ENCODE measurements at regions not wholly inside any gene's neighbourhood (a gene's known extent, or its start where the extent isn't known, plus 50 kb on each side); places are given as distances from the start of the nearest gene placed in this dataset.
A peak's percentile ranks its signal among the peaks of the same experiment; 100 is the strongest.

DNA sequence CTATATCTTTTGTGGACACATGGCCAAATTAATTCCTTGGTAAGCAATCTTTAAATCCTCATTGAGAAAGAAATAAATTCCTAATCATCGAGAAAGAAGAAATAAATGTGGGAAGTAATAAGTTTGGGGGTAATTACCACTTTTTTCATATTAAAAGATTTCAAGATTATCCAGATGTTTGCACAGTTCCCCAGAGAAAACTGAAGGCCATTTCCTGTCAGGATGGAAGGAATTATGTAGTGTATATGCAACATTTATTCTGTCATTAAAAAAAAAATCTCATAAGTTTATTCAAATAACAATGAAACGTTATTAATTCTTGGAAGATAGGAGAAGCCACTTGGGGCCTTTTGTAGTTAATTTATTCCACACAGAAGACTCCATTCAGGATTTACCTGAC is 385.6 kb upstream of the NR3C2 start:
- Mint-ChIP-seq H3K4me3 (no peak overlapping the region), H3K4me1 (peaks cover 7% of the 10 kb centered on the region), H3K9me3 (peaks cover 23% of the 10 kb centered on the region), H3K27me3 (ENCODE audit: low read depth, poor library complexity) (no peaks in the 10 kb centered on the region), H3K36me3 (ENCODE audit: low read depth) (peaks cover 17% of the 10 kb centered on the region), H3K27ac (no peak overlapping the region)
- DNase-seq = no peak
- TF ChIP-seq, protein P1, sequence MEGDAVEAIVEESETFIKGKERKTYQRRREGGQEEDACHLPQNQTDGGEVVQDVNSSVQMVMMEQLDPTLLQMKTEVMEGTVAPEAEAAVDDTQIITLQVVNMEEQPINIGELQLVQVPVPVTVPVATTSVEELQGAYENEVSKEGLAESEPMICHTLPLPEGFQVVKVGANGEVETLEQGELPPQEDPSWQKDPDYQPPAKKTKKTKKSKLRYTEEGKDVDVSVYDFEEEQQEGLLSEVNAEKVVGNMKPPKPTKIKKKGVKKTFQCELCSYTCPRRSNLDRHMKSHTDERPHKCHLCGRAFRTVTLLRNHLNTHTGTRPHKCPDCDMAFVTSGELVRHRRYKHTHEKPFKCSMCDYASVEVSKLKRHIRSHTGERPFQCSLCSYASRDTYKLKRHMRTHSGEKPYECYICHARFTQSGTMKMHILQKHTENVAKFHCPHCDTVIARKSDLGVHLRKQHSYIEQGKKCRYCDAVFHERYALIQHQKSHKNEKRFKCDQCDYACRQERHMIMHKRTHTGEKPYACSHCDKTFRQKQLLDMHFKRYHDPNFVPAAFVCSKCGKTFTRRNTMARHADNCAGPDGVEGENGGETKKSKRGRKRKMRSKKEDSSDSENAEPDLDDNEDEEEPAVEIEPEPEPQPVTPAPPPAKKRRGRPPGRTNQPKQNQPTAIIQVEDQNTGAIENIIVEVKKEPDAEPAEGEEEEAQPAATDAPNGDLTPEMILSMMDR (IDR thresholded peaks at IDR 0.05) = no peak

DNA sequence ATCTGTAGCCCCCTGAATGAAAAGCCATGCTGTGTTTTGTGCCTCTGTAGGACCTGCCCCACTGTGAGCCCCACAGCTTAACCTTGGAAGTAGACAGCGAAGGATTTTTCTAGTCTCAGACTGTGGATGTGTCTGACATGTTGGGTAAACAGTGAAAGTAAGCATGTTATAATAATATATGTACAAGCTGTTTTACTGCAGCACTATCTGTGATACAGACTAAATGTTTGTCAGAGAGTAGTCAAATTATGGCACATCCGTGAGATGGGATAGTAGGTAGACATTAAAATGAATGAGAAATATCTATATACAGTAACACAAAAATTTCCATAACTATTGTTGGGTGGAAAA is 381.2 kb upstream of the NR3C2 start:
- no peaks in the 10 kb centered on the region for H3K36me3 Mint-ChIP-seq (ENCODE audit: low read depth)
- no peaks in the 10 kb centered on the region for H3K27me3 Mint-ChIP-seq (ENCODE audit: low read depth, poor library complexity)
- TF ChIP-seq, protein P1 (IDR thresholded peaks at IDR 0.05) = no peak
- DNase-seq = no peak
- H3K4me1 Mint-ChIP-seq = peaks cover 5% of the 10 kb centered on the region
- peak overlapping the region; percentile 22 for H3K27ac Mint-ChIP-seq
- no peak overlapping the region for H3K4me3 Mint-ChIP-seq
- H3K9me3 Mint-ChIP-seq = peaks cover 7% of the 10 kb centered on the region

DNA sequence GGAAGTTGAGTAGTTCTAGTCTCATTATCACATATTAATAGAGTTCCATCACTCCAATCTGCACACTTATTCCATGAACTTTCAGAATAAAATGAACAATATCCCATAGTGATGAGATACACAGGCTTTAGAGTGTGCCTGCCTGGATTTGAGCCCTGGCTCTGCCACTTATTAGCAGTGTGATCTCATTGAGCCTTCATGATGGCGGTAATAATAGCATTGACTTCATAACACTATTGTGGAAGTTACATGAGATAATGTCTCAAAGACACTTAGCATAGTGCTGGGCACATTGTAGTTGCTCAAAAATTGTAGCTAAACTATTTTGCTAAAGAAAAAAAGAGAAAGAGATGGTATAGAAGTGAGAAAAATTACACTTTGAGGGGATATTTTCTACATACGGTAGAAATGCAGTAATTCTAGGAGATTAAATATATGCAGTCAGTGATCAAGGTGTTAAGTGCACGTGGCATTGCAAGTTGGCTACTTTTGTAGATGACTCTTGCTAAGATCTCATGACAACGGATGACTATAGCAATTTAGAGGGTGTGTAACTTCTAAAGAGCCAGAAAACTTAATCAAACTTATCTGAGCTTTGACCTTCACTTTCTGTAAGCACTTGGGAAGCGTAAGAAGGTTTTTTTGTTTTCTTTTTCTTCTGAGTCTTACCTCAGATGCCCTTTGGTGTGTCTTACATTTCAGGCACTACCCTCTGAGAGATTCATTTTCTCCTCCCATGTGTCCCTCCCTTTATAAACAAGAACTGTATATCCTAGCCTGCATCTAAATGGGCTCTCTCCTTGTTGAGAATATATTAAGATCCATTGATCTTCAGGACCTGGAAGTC is 380.6 kb upstream of the NR3C2 start:
- Mint-ChIP-seq H3K27me3 (ENCODE audit: low read depth, poor library complexity) (no peaks in the 10 kb centered on the region), H3K9me3 (peaks cover 11% of the 10 kb centered on the region), H3K36me3 (ENCODE audit: low read depth) (no peaks in the 10 kb centered on the region), H3K4me3 (no peak overlapping the region), H3K27ac (peak overlapping the region; percentile 22), H3K4me1 (peaks cover 5% of the 10 kb centered on the region)
- TF ChIP-seq, protein P1 (IDR thresholded peaks at IDR 0.05) = no peak
- no peak for DNase-seq

DNA sequence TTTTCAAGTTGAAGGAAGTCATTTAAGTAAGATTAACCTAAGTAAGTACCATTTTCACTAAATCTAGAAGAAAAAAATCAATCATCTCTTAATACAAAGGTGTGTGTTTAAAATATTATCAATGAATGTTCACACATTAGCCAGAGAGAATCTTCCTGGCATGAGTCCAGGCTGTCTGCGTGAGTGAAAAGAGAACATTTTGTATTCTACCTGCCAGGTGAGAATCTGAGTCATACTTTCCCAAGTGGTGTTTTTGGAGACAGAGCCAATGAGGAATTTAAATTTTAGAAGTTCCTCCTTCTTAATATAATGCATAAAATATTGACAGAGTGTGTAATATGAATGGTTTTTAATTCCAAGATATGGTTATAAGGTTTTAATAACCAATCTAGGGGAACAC is 371.8 kb upstream of the NR3C2 start:
- Mint-ChIP-seq H3K4me1 (no peaks in the 10 kb centered on the region), H3K27me3 (ENCODE audit: low read depth, poor library complexity) (no peaks in the 10 kb centered on the region), H3K4me3 (no peak overlapping the region), H3K36me3 (ENCODE audit: low read depth) (peaks cover 6% of the 10 kb centered on the region), H3K27ac (no peak overlapping the region), H3K9me3 (peaks cover 17% of the 10 kb centered on the region)
- DNase-seq = no peak
- TF ChIP-seq, protein P1 (IDR thresholded peaks at IDR 0.05) = no peak

DNA sequence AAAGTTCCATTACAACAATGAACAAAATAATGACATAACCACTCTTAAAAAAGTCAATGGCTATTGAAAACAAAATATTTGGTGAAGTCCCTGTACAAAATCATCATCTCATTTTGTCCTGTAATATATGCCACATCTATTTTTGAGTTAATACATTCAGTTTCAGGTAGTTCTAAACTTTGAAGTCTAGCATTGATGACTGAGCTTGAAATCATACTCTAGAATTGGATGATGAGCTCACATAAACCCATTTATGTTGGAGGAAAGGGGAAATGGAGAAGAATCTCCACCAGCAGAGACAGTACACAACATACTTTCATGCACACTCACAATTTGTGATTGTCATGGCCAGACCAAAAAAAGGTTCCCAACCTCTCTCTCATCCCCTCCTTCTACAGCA is 371.1 kb upstream of the NR3C2 start:
- peaks cover 6% of the 10 kb centered on the region for H3K36me3 Mint-ChIP-seq (ENCODE audit: low read depth)
- no peak overlapping the region for H3K4me3 Mint-ChIP-seq
- no peak overlapping the region for H3K27ac Mint-ChIP-seq
- H3K9me3 Mint-ChIP-seq = peaks cover 17% of the 10 kb centered on the region
- TF ChIP-seq, protein P1 (IDR thresholded peaks at IDR 0.05) = no peak
- DNase-seq = no peak
- no peaks in the 10 kb centered on the region for H3K4me1 Mint-ChIP-seq
- H3K27me3 Mint-ChIP-seq (ENCODE audit: low read depth, poor library complexity) = no peaks in the 10 kb centered on the region

DNA sequence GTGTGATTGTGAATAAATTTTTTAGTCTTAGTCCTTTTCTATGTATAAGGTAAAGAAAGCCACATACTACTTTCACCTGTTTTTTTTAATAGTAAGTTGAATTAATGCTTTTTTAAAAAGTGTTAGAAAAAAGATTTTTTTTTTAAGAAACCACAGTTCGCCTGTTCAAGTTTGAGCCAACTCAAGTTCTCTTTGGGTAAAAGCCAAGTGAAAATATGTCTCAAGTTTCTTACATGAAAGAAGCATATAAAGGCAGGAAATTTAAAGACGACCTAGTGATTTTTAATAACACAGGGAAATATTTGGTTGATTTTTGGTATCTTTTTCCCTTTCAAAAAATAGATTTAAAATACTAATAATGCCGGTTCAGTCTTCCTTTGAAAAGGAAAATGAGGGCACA is 369.9 kb upstream of the NR3C2 start:
- peaks cover 9% of the 10 kb centered on the region for H3K9me3 Mint-ChIP-seq
- H3K27ac Mint-ChIP-seq = no peak overlapping the region
- H3K36me3 Mint-ChIP-seq (ENCODE audit: low read depth) = peaks cover 5% of the 10 kb centered on the region
- no peaks in the 10 kb centered on the region for H3K27me3 Mint-ChIP-seq (ENCODE audit: low read depth, poor library complexity)
- DNase-seq = no peak
- no peaks in the 10 kb centered on the region for H3K4me1 Mint-ChIP-seq
- TF ChIP-seq, protein P1 (IDR thresholded peaks at IDR 0.05) = no peak
- no peak overlapping the region for H3K4me3 Mint-ChIP-seq

Measured in nephron progenitor cell (in vitro differentiated cells).